Fibroblast of the aortic adventitia (primary cell): ENCODE measurements at regions not wholly inside any gene's neighbourhood (a gene's known extent, or its start where the extent isn't known, plus 50 kb on each side); places are given as distances from the start of the nearest gene placed in this dataset.

Experiments used
- DNase-seq: peaks from one replicate; pipeline ENCODE4 v3.0.0-alpha.2; 2010; ENCODE audit warnings: low read depth
- H3K4me3 ChIP-seq: 2 replicates; pipeline ENCODE4 v1.5.1; 2011; ENCODE audit warnings: low read depth, mild to moderate bottlenecking, control low read depth, low read length, moderate library complexity
- TF ChIP-seq, protein P1 (sequence below): IDR thresholded peaks from 2 replicates; pipeline ENCODE4 v1.5.1; 2011; ENCODE audit warnings: mild to moderate bottlenecking, low read length, control low read depth, inconsistent platforms; ENCODE audit not compliant: insufficient read depth

DNA sequence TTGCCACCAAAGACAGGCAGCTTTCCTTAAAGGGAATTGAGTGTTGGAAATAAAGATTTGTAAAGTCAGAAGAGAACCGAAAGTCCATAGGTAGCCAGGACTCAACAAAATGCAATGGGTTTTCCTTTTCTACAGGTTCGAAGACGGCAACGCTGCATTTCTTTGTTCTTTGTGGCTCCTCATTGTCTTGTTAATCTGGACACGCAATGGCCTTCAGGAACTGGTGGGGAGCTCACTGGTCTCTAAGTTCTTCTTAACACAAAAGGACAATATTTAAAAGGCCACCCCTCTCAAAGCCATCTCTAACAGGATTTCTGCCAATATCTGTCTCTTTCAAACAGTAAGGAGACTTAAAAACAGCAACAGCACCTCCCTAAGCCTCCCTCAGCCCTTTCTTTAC lies 170.6 kb downstream of the RMI1 start:
- DNase-seq, result no peak
- no peak overlapping the region for H3K4me3 ChIP-seq
- TF ChIP-seq, protein P1, sequence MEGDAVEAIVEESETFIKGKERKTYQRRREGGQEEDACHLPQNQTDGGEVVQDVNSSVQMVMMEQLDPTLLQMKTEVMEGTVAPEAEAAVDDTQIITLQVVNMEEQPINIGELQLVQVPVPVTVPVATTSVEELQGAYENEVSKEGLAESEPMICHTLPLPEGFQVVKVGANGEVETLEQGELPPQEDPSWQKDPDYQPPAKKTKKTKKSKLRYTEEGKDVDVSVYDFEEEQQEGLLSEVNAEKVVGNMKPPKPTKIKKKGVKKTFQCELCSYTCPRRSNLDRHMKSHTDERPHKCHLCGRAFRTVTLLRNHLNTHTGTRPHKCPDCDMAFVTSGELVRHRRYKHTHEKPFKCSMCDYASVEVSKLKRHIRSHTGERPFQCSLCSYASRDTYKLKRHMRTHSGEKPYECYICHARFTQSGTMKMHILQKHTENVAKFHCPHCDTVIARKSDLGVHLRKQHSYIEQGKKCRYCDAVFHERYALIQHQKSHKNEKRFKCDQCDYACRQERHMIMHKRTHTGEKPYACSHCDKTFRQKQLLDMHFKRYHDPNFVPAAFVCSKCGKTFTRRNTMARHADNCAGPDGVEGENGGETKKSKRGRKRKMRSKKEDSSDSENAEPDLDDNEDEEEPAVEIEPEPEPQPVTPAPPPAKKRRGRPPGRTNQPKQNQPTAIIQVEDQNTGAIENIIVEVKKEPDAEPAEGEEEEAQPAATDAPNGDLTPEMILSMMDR, result no peak

DNA sequence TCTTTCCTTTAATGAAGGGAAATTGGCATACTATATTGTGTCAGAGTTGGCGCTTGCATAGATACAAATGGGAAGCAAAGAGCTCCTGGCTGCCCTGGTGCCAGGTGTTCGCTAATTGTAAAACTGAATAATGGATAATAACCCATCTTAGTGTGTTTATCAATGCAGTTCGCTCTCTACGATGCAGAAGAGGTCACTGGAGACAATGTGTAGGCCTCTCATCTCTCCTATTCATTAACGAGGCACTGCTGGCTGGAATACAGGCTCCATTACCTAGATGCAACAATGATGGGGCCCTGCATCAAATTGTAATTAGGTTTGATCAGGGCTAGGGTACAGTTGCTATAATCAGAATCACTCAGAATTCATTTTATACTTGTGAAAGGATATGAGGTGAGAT lies 171.0 kb downstream of the RMI1 start:
- no peak overlapping the region for H3K4me3 ChIP-seq
- DNase-seq, result no peak
- TF ChIP-seq, protein P1, result no peak

DNA sequence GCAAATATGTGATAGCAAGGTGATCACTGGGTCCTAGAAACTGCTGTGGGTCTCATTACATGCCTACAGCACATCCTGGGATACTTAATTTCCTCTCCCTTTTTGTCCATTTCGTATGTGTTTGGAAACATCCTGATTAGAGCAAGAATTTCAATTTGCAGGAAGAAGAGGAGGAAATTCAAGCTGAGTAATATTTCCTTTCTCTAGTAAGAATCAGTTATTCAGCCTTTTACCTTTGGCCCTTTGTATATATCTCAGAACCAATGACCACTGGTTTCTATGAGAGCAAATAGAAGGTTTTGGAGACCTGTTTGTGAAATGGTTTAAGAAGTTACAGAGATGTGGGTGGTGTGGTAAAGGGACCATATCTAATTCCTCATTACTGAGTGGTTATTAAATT lies 171.6 kb downstream of the RMI1 start:
- H3K4me3 ChIP-seq, result no peak overlapping the region
- TF ChIP-seq, protein P1, result no peak
- no peak for DNase-seq

DNA sequence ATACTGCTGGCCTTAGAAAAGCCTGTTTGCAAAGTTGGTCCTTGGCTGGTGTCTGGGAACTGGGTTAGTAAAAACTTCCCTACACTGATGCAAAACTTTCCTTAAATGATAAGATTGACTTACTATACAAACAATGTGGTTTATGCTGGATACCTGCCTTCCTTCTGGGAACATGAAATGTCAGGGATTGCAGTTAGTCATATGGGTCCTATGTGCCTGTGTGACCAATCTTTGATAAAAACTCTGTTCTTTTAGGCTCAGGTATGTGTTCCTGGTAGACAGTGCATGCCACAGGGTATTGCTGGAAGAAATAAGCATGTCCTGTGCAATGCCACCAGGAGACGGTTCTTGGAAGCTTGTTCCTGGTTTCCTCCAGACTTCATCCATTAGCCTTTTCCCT lies 173.3 kb downstream of the RMI1 start:
- TF ChIP-seq, protein P1, result no peak
- DNase-seq, result peak; percentile 72
- H3K4me3 ChIP-seq, result no peak overlapping the region

DNA sequence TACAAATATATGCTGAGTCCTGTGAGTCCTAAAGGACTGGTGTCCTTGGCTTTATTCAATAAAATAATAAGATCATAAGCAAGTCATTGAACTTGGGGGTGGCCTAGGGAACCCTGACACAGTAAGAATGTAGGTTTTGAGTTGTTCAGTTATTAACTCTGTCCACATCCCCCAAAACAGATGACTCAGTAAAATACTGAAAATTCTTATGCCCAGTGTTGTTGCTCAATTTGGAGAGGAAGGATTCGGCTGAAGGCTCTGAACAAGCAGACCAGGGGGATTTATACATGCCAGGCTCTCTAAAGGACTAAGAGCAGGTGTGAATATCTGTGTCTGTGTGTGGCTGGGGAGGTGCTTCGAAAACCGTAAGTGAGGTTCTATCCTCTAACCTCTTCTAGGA lies 173.7 kb downstream of the RMI1 start:
- H3K4me3 ChIP-seq, result no peak overlapping the region
- peak; percentile 65 for DNase-seq
- TF ChIP-seq, protein P1, result no peak

DNA sequence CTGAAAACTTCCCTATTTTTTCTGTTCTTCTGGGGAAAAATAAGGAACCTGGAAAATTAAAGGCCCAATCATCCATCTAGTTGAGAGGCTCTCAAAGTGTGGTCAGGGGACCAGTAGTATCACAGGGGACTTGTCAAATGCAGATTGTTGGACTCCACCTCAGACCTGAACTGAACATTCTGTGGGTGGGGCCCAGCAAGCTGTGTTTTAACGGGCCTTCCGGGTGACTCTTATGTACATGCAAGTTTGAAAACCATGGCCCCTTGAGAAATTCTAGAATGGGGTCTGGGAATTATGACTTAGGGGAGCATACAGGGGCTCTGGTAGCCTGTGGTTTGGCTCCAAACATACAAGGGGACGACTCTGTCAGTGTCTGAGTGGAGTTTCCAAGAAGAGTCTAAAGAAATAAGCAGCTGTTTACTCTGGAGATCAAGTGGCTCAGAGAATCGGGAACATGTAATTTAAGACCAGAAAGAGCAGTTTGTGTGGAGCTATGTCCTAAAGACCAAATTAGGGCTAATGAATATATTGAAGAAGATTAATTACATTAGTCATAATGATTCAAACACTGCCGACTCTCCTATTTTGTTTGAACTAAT lies 177.4 kb downstream of the SLC28A3 start:
- no peak for DNase-seq
- H3K4me3 ChIP-seq, result no peak overlapping the region
- TF ChIP-seq, protein P1, result no peak

DNA sequence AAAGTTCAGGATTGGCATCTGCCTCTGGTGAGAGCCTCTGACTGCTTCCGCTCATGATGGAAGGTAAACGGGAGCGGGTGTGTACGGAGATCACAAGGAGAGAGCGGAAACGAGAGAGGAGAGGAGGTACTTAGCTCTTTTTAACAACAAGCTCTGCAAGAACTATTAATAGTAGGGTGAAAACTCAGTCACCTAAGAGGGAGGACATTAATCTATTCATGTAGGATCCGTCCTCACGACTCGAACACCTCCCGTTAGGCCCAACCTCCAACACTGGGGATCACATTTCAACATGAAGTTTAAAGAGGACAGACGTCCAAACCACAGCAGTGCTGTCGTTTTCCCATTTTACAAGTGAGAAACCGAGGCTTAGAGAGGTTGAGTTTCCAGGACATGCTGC lies 173.7 kb downstream of the SLC28A3 start:
- TF ChIP-seq, protein P1, result no peak
- no peak overlapping the region for H3K4me3 ChIP-seq
- no peak for DNase-seq
